ENCODE measurements at regions not wholly inside any gene's neighbourhood (a gene's known extent, or its start where the extent isn't known, plus 50 kb on each side); places are given as distances from the start of the nearest gene placed in this dataset.

- H3K27ac Mint-ChIP-seq: no peak overlapping the region
- no peaks in the 10 kb centered on the region for H3K9me3 Mint-ChIP-seq
- H3K4me3 Mint-ChIP-seq: no peak overlapping the region
- no peaks in the 10 kb centered on the region for H3K4me1 Mint-ChIP-seq
- no peaks in the 10 kb centered on the region for H3K36me3 Mint-ChIP-seq
- no peak for ATAC-seq
- no peak for DNase-seq (ENCODE audit: low spot score in 2 of 2)
These were observed 214.6 kb downstream of the PRL start for GRCh38 chr6:22082218-22082617.

GRCh38 chr6:22083119-22083518, 213.7 kb downstream of the PRL start:
- no peak overlapping the region for H3K4me3 Mint-ChIP-seq
- H3K27ac Mint-ChIP-seq: no peak overlapping the region
- no peak for ATAC-seq

GRCh38 chr6:22087960-22088706, 208.7 kb downstream of the PRL start:
- no peaks in the 10 kb centered on the region for H3K36me3 Mint-ChIP-seq
- peaks cover 2% of the 10 kb centered on the region for H3K9me3 Mint-ChIP-seq
- no peak overlapping the region for H3K4me3 Mint-ChIP-seq
- H3K4me1 Mint-ChIP-seq: no peaks in the 10 kb centered on the region
- ATAC-seq: no peak
- no peak overlapping the region for H3K27ac Mint-ChIP-seq
- no peak for DNase-seq (ENCODE audit: low spot score in 2 of 2)

More at GRCh38 chr6:22083119-22083518, 213.7 kb downstream of the PRL start:
- no peaks in the 10 kb centered on the region for H3K4me1 Mint-ChIP-seq
- no peaks in the 10 kb centered on the region for H3K36me3 Mint-ChIP-seq
- no peaks in the 10 kb centered on the region for H3K9me3 Mint-ChIP-seq
- DNase-seq (ENCODE audit: low spot score in 2 of 2): no peak

- ATAC-seq: peak; percentile 67
- Mint-ChIP-seq H3K36me3 (no peaks in the 10 kb centered on the region), H3K4me1 (no peaks in the 10 kb centered on the region), H3K9me3 (peaks cover 6% of the 10 kb centered on the region), H3K4me3 (no peak overlapping the region), H3K27ac (no peak overlapping the region)
- no peak for DNase-seq (ENCODE audit: low spot score in 2 of 2)
These were observed 205.3 kb downstream of the PRL start for GRCh38 chr6:22091424-22091948.

GRCh38 chr6:22095836-22096235, 201.0 kb downstream of the PRL start:
- Mint-ChIP-seq H3K4me1 (no peaks in the 10 kb centered on the region), H3K36me3 (no peaks in the 10 kb centered on the region), H3K4me3 (no peak overlapping the region), H3K27ac (no peak overlapping the region), H3K9me3 (peaks cover 6% of the 10 kb centered on the region)
- no peak for ATAC-seq
- no peak for DNase-seq (ENCODE audit: low spot score in 2 of 2)

- ATAC-seq: no peak
- no peak overlapping the region for H3K4me3 Mint-ChIP-seq
- H3K4me1 Mint-ChIP-seq: no peaks in the 10 kb centered on the region
- H3K9me3 Mint-ChIP-seq: peaks cover 4% of the 10 kb centered on the region
- no peak for DNase-seq (ENCODE audit: low spot score in 2 of 2)
- no peak overlapping the region for H3K27ac Mint-ChIP-seq
- H3K36me3 Mint-ChIP-seq: no peaks in the 10 kb centered on the region
These were observed 198.2 kb downstream of the PRL start for GRCh38 chr6:22098601-22099031.

GRCh38 chr6:22099231-22099630, 197.6 kb downstream of the PRL start:
- no peak for ATAC-seq
- peaks cover 4% of the 10 kb centered on the region for H3K9me3 Mint-ChIP-seq
- H3K27ac Mint-ChIP-seq: no peak overlapping the region
- no peak for DNase-seq (ENCODE audit: low spot score in 2 of 2)
- no peaks in the 10 kb centered on the region for H3K36me3 Mint-ChIP-seq
- no peak overlapping the region for H3K4me3 Mint-ChIP-seq
- H3K4me1 Mint-ChIP-seq: no peaks in the 10 kb centered on the region

- Mint-ChIP-seq H3K4me1 (no peaks in the 10 kb centered on the region), H3K27ac (no peak overlapping the region), H3K9me3 (peaks cover 4% of the 10 kb centered on the region)
These were observed 196.9 kb downstream of the PRL start for GRCh38 chr6:22099923-22100322.

GRCh38 chr6:22101163-22101562, 195.7 kb downstream of the PRL start:
- no peaks in the 10 kb centered on the region for H3K36me3 Mint-ChIP-seq
- H3K9me3 Mint-ChIP-seq: peaks cover 4% of the 10 kb centered on the region
- ATAC-seq (no peak), DNase-seq (ENCODE audit: low spot score in 2 of 2) (no peak)
- no peaks in the 10 kb centered on the region for H3K4me1 Mint-ChIP-seq
- H3K27ac Mint-ChIP-seq: no peak overlapping the region
- no peak overlapping the region for H3K4me3 Mint-ChIP-seq

More at GRCh38 chr6:22099923-22100322, 196.9 kb downstream of the PRL start:
- H3K4me3 Mint-ChIP-seq: no peak overlapping the region
- DNase-seq (ENCODE audit: low spot score in 2 of 2): no peak
- H3K36me3 Mint-ChIP-seq: no peaks in the 10 kb centered on the region
- no peak for ATAC-seq

GRCh38 chr6:22102671-22103070, 194.2 kb downstream of the PRL start:
- Mint-ChIP-seq H3K27ac (no peak overlapping the region), H3K9me3 (peaks cover 4% of the 10 kb centered on the region), H3K4me3 (no peak overlapping the region), H3K36me3 (no peaks in the 10 kb centered on the region), H3K4me1 (no peaks in the 10 kb centered on the region)
- no peak for DNase-seq (ENCODE audit: low spot score in 2 of 2)
- no peak for ATAC-seq

- ATAC-seq: no peak
- Mint-ChIP-seq H3K4me3 (no peak overlapping the region), H3K9me3 (peaks cover 4% of the 10 kb centered on the region), H3K4me1 (no peaks in the 10 kb centered on the region), H3K36me3 (no peaks in the 10 kb centered on the region), H3K27ac (no peak overlapping the region)
- no peak for DNase-seq (ENCODE audit: low spot score in 2 of 2)
These were observed 190.4 kb downstream of the PRL start for GRCh38 chr6:22106451-22106850.

GRCh38 chr6:22106961-22107360, 189.9 kb downstream of the PRL start:
- no peak for DNase-seq (ENCODE audit: low spot score in 2 of 2)
- H3K36me3 Mint-ChIP-seq: no peaks in the 10 kb centered on the region
- H3K4me1 Mint-ChIP-seq: no peaks in the 10 kb centered on the region
- H3K9me3 Mint-ChIP-seq: peaks cover 4% of the 10 kb centered on the region
- no peak overlapping the region for H3K27ac Mint-ChIP-seq
- ATAC-seq: no peak
- no peak overlapping the region for H3K4me3 Mint-ChIP-seq

- no peak overlapping the region for H3K27ac Mint-ChIP-seq
- ATAC-seq (no peak), DNase-seq (ENCODE audit: low spot score in 2 of 2) (no peak)
- H3K9me3 Mint-ChIP-seq: peaks cover 4% of the 10 kb centered on the region
- H3K36me3 Mint-ChIP-seq: no peaks in the 10 kb centered on the region
- no peak overlapping the region for H3K4me3 Mint-ChIP-seq
- H3K4me1 Mint-ChIP-seq: no peaks in the 10 kb centered on the region
These were observed 188.6 kb downstream of the PRL start for GRCh38 chr6:22108199-22108598.

GRCh38 chr6:22110061-22110460, 186.8 kb downstream of the PRL start:
- Mint-ChIP-seq H3K4me3 (no peak overlapping the region), H3K36me3 (no peaks in the 10 kb centered on the region), H3K9me3 (no peaks in the 10 kb centered on the region), H3K4me1 (no peaks in the 10 kb centered on the region), H3K27ac (no peak overlapping the region)
- ATAC-seq (no peak), DNase-seq (ENCODE audit: low spot score in 2 of 2) (no peak)

GRCh38 chr6:22112461-22112860, 184.4 kb downstream of the PRL start:
- Mint-ChIP-seq H3K4me3 (no peak overlapping the region), H3K27ac (no peak overlapping the region), H3K36me3 (no peaks in the 10 kb centered on the region), H3K9me3 (peaks cover 2% of the 10 kb centered on the region), H3K4me1 (no peaks in the 10 kb centered on the region)
- no peak for DNase-seq (ENCODE audit: low spot score in 2 of 2)
- ATAC-seq: no peak

- no peaks in the 10 kb centered on the region for H3K36me3 Mint-ChIP-seq
- ATAC-seq (no peak), DNase-seq (ENCODE audit: low spot score in 2 of 2) (no peak)
- H3K4me1 Mint-ChIP-seq: no peaks in the 10 kb centered on the region
- H3K4me3 Mint-ChIP-seq: no peak overlapping the region
- peaks cover 2% of the 10 kb centered on the region for H3K9me3 Mint-ChIP-seq
- no peak overlapping the region for H3K27ac Mint-ChIP-seq
These were observed 183.6 kb downstream of the PRL start for GRCh38 chr6:22113026-22113766.
